Trophoblast cell (in vitro differentiated cells and primary cell): ENCODE measurements at regions not wholly inside any gene's neighbourhood (a gene's known extent, or its start where the extent isn't known, plus 50 kb on each side); places are given as distances from the start of the nearest gene placed in this dataset.
A peak's percentile ranks its signal among the peaks of the same experiment; 100 is the strongest.

Source experiments
- DNase-seq, 2 donors: peaks; one replicate each; pipeline ENCODE4 v3.0.0-alpha.2; 2016
- H2AFZ ChIP-seq: 2 replicates; pipeline ENCODE4 v1.6.1; 2013; ENCODE audit warnings: low read length, moderate library complexity, mild to moderate bottlenecking; ENCODE audit not compliant: insufficient read depth, poor library complexity
- H2AK5ac ChIP-seq: 2 replicates; pipeline ENCODE4 v1.6.1; 2013; ENCODE audit warnings: mild to moderate bottlenecking, low read length
- H2BK120ac ChIP-seq: 2 replicates; pipeline ENCODE4 v1.6.1; 2013; ENCODE audit warnings: low read length, mild to moderate bottlenecking, moderate library complexity; ENCODE audit not compliant: insufficient read depth, poor library complexity
- H2BK12ac ChIP-seq: 2 replicates; pipeline ENCODE4 v1.6.1; 2013; ENCODE audit warnings: mild to moderate bottlenecking, low read length, moderate library complexity
- H2BK5ac ChIP-seq: 2 replicates; pipeline ENCODE4 v1.6.1; 2013; ENCODE audit warnings: low read length, low read depth, moderate library complexity, mild to moderate bottlenecking; ENCODE audit not compliant: poor library complexity
- H3K14ac ChIP-seq: 2 replicates; pipeline ENCODE4 v1.6.1; 2013; ENCODE audit warnings: mild to moderate bottlenecking, low read length
- H3K18ac ChIP-seq: 2 replicates; pipeline ENCODE4 v1.6.1; 2013; ENCODE audit warnings: mild to moderate bottlenecking, low read length
- H3K23ac ChIP-seq: 2 replicates; pipeline ENCODE4 v1.6.1; 2013; ENCODE audit warnings: low read length
- H3K27ac ChIP-seq: 2 replicates; pipeline ENCODE4 v1.5.1; 2013; ENCODE audit warnings: low read depth, mild to moderate bottlenecking, inconsistent platforms, low read length, moderate library complexity
- H3K27me3 ChIP-seq: 2 replicates; pipeline ENCODE4 v1.6.1; 2013; ENCODE audit warnings: inconsistent platforms, mild to moderate bottlenecking, low read length, moderate library complexity; ENCODE audit not compliant: insufficient read depth
- H3K36me3 ChIP-seq, 2 experiments: 1 replicate in 1 of 2; 2 replicates in 1 of 2; pipeline ENCODE4 v1.6.1; 2013; ENCODE audit warnings: low read length in 2 of 2, mild to moderate bottlenecking in 2 of 2, moderate library complexity in 1 of 2; ENCODE audit not compliant: insufficient read depth in 2 of 2, control insufficient read depth in 1 of 2
- H3K4ac ChIP-seq: 2 replicates; pipeline ENCODE4 v1.6.1; 2013; ENCODE audit warnings: low read depth, mild to moderate bottlenecking, low read length, moderate library complexity
- H3K4me1 ChIP-seq, 2 experiments: 1 replicate in 1 of 2; 2 replicates in 1 of 2; pipeline ENCODE4 v1.6.1; 2013; ENCODE audit warnings: low read length in 2 of 2, mild to moderate bottlenecking in 2 of 2, moderate library complexity in 1 of 2; ENCODE audit not compliant: insufficient read depth in 2 of 2, control insufficient read depth in 1 of 2
- H3K4me2 ChIP-seq: 2 replicates; pipeline ENCODE4 v1.6.1; 2013; ENCODE audit warnings: inconsistent platforms, mild to moderate bottlenecking, low read length, moderate library complexity
- H3K4me3 ChIP-seq: 2 replicates; pipeline ENCODE4 v1.5.1; 2013; ENCODE audit warnings: mild to moderate bottlenecking, low read depth, low read length, inconsistent platforms
- H3K79me1 ChIP-seq: one replicate; pipeline ENCODE4 v1.6.1; 2013; ENCODE audit warnings: low read length
- H3K79me2 ChIP-seq: 2 replicates; pipeline ENCODE4 v1.6.1; 2013; ENCODE audit warnings: low read length, mild to moderate bottlenecking; ENCODE audit not compliant: control insufficient read depth, insufficient read depth, poor library complexity
- H3K9ac ChIP-seq: 2 replicates; pipeline ENCODE4 v1.6.1; 2013; ENCODE audit warnings: mild to moderate bottlenecking, low read length
- H3K9me3 ChIP-seq: 2 replicates; pipeline ENCODE4 v1.6.1; 2013; ENCODE audit warnings: low read depth, mild to moderate bottlenecking, control low read depth, inconsistent platforms, low read length; ENCODE audit not compliant: insufficient read depth
- H4K12ac ChIP-seq: 2 replicates; pipeline ENCODE4 v1.6.1; 2013; ENCODE audit warnings: low read depth, mild to moderate bottlenecking, low read length, moderate library complexity
- H4K8ac ChIP-seq: 2 replicates; pipeline ENCODE4 v1.6.1; 2013; ENCODE audit warnings: low read depth, mild to moderate bottlenecking, low read length, moderate library complexity
- H4K91ac ChIP-seq: one replicate; pipeline ENCODE4 v1.6.1; 2013; ENCODE audit warnings: low read depth, mild to moderate bottlenecking, low read length, moderate library complexity
- WGBS: extraction: QIAGEN DNeasy Blood & Tissue Kit; methylation state at CpG from one replicate; pipeline ENCODE4 v1.1.7; 2013; ENCODE audit warnings: missing lambda C conversion rate; ENCODE audit not compliant: insufficient read length, insufficient coverage; ENCODE audit errors: extremely low coverage; 5-methylcytosine and 5-hydroxymethylcytosine counted together

DNA sequence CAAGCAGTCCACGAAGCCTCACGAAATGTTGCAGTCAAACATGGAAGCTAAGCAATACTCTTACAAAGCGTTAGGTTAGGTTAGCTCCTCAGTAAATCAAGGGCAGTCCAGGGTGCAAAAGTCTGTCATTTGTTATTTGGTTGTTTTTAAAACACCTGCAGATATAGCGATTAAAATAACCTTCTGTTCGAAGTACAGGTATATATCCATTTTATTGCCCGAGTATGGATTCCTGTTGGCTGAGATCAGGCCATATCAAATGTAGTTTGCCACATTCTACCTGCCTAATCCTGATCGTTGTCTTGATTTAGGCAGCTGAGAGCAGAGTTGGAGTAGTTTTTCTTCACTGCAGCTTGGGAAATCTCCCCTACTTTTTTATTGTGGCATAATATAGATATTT, 99.5 kb upstream of the EPB41L3 start:
- Histone ChIP-seq H3K4me2 (no peak overlapping the region), H4K91ac (no peak overlapping the region), H2BK120ac (no peak overlapping the region), H3K27ac (no peak overlapping the region), H4K12ac (no peak overlapping the region), H3K79me2 (peaks cover 4% of the 10 kb centered on the region), H2AFZ (no peak overlapping the region), H3K36me3 (no peaks in the 10 kb centered on the region), H3K23ac (no peak overlapping the region), H2BK5ac (no peak overlapping the region), H2AK5ac (no peak overlapping the region), H3K9me3 (no peaks in the 10 kb centered on the region), H3K4ac (no peak overlapping the region), H3K79me1 (peaks cover 10% of the 10 kb centered on the region), H3K18ac (no peak overlapping the region), H4K8ac (no peak overlapping the region), H3K4me3 (no peak overlapping the region), H2BK12ac (no peak overlapping the region), H3K4me1 (peaks cover 13 to 22% of the 10 kb centered on the region in 2 experiments), H3K9ac (no peak overlapping the region), H3K14ac (no peak overlapping the region), H3K27me3 (no peaks in the 10 kb centered on the region)
- WGBS = no CpG with 5 or more reads among the region's 7 CpGs
- DNase-seq = no peak

DNA sequence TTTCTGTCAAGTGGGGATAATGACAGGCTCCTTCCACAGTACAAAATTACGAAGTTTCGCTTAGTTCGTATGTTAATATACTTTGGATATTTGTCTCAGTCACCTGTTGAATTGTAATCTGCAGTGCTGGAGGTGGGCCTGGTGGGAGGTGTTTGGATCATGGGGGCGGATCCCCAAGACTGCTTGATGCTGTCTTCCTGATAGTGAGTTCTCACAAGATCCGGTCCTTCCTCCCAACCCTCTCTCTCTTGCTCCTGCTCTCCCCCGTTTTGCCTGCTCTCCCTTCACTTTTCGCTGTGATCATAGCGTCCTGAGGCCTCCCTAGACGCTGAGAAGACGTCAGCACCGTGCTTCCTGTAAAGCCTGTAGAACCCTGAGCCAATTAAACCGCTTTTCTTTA, 97.1 kb upstream of the EPB41L3 start:
- Histone ChIP-seq H3K79me1 (peaks cover 12% of the 10 kb centered on the region), H4K8ac (peak overlapping the region; percentile 78), H3K79me2 (peaks cover 4% of the 10 kb centered on the region), H3K23ac (no peak overlapping the region), H2BK120ac (peak overlapping the region; percentile 72), H4K12ac (no peak overlapping the region), H3K4ac (no peak overlapping the region), H2BK12ac (peak overlapping the region; percentile 95), H3K27ac (peak overlapping the region; percentile 57), H3K36me3 (no peaks in the 10 kb centered on the region), H3K14ac (peak overlapping the region; percentile 90), H2AK5ac (peak overlapping the region; percentile 94), H4K91ac (peak overlapping the region; percentile 79), H3K4me3 (no peak overlapping the region), H2AFZ (peak overlapping the region; percentile 59), H2BK5ac (peak overlapping the region; percentile 12), H3K4me2 (no peak overlapping the region), H3K4me1 (peaks cover 11 to 17% of the 10 kb centered on the region in 2 experiments), H3K9ac (no peak overlapping the region), H3K18ac (peak overlapping the region; percentile 72), H3K27me3 (no peaks in the 10 kb centered on the region), H3K9me3 (no peaks in the 10 kb centered on the region)
- DNase-seq = no peak
- WGBS = no CpG with 5 or more reads among the region's 12 CpGs

DNA sequence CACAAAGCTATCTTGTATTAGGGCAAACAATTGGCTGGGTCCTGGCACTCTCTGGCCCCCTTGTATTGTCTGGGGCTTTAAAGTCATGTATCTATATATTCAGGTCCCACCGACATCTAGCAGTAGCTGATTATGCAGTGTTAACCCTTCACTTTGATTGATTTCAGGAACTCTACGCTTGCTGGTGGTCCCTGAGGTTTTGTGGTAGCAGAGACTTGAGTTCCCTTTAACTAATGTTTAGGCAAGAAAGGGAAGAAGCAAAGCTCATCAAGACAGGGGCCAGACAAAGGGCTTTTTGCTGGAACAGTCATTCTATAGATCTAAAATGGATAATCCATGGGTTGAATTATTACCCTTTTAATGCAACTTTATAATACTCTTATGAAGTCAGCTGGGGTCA, 95.3 kb upstream of the EPB41L3 start:
- no peak overlapping the region for H2AK5ac ChIP-seq
- no peaks in the 10 kb centered on the region for H3K36me3 ChIP-seq
- peaks cover 11 to 14% of the 10 kb centered on the region in 2 experiments for H3K4me1 ChIP-seq
- H3K18ac ChIP-seq = no peak overlapping the region
- WGBS = no CpG with 5 or more reads among the region's 2 CpGs
- no peak overlapping the region for H3K9ac ChIP-seq
- no peak overlapping the region for H3K23ac ChIP-seq
- peak overlapping the region; percentile 45 for H2BK120ac ChIP-seq
- H4K8ac ChIP-seq = no peak overlapping the region
- H3K79me2 ChIP-seq = peaks cover 4% of the 10 kb centered on the region
- no peaks in the 10 kb centered on the region for H3K27me3 ChIP-seq
- DNase-seq = no peak
- no peak overlapping the region for H3K14ac ChIP-seq
- H3K27ac ChIP-seq = no peak overlapping the region
- no peak overlapping the region for H3K4me2 ChIP-seq
- H2AFZ ChIP-seq = no peak overlapping the region
- H2BK5ac ChIP-seq = no peak overlapping the region
- no peak overlapping the region for H3K4ac ChIP-seq
- no peak overlapping the region for H3K4me3 ChIP-seq
- H2BK12ac ChIP-seq = no peak overlapping the region
- no peak overlapping the region for H4K12ac ChIP-seq
- peaks cover 14% of the 10 kb centered on the region for H3K79me1 ChIP-seq
- H4K91ac ChIP-seq = peak overlapping the region; percentile 32
- H3K9me3 ChIP-seq = no peaks in the 10 kb centered on the region

DNA sequence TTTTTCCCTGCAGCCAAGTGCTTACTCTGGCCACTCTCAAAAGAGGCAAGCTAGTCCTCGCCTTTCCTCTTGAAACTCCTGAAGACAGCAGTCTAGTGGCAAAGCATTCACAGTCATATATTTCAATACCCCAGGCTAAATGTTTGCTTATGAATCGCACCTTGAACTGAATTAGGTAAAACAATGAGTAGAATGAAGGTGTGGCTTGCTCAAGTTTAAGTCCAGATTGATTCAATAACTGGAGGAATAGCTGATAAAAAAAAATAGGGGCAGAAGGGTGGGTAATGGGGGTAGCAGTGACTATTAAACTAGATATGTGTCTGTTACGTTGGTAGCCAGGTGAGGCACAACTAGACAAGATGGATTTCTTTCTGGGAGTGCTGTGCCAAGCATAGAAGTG, 88.2 kb upstream of the EPB41L3 start:
- Histone ChIP-seq H2BK12ac (no peak overlapping the region), H3K9me3 (no peaks in the 10 kb centered on the region), H2BK120ac (no peak overlapping the region), H3K4me2 (no peak overlapping the region), H3K27ac (no peak overlapping the region), H4K12ac (no peak overlapping the region), H3K23ac (no peak overlapping the region), H4K8ac (no peak overlapping the region), H3K4me3 (no peak overlapping the region), H3K9ac (no peak overlapping the region), H3K79me1 (peaks cover 32% of the 10 kb centered on the region), H4K91ac (no peak overlapping the region), H3K79me2 (peaks cover 26% of the 10 kb centered on the region), H3K4ac (no peak overlapping the region), H3K4me1 (peaks cover 6 to 9% of the 10 kb centered on the region in 2 experiments), H2AK5ac (no peak overlapping the region), H3K36me3 (no peaks in the 10 kb centered on the region), H2BK5ac (no peak overlapping the region), H3K18ac (no peak overlapping the region), H3K14ac (no peak overlapping the region), H3K27me3 (no peaks in the 10 kb centered on the region), H2AFZ (no peak overlapping the region)
- DNase-seq = peak; percentile 52 to 91
- no CpG with 5 or more reads among the region's 3 CpGs for whole genome bisulfite sequencing
